22Rv1 (cell line): ENCODE measurements at regions not wholly inside any gene's neighbourhood (a gene's known extent, or its start where the extent isn't known, plus 50 kb on each side); places are given as distances from the start of the nearest gene placed in this dataset.

ENCODE experiments used
- H3K27ac ChIP-seq: fragments of 450-650 bp; 2 replicates; pipeline ENCODE4 v1.5.1; 2017
- CTCF ChIP-seq: fragments of 450-650 bp; IDR thresholded peaks from 2 replicates; pipeline ENCODE4 v1.5.1; 2017; ENCODE audit warnings: mild to moderate bottlenecking
- ZFX ChIP-seq: fragments of 450-650 bp; IDR thresholded peaks from 2 replicates; pipeline ENCODE4 v1.6.1; 2017; ENCODE audit warnings: antibody characterized with exemption, borderline replicate concordance

DNA sequence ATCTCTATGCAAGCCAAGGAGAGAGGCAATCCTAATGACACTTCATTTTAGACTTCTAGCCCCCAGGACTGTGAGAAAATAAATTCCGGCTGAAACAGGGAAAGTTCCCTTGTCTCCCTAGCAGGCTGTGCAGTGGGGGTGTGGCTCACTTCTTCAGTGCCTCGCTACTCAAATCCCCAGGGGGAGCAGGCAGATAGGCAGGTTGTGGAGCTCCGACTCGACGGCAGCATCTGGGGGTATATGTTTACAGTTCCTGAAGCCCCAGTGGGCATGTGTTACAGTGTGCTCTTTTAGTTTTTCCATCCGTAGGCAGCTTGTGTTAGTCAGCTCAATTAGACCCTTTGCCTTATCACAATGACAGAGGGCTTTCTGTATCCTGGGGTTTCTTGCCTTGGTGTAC, 836.5 kb downstream of the PDCD6IP start:
- no peak overlapping the region for H3K27ac ChIP-seq
- TF ChIP-seq CTCF: no peak
- no peak for TF ChIP-seq ZFX

DNA sequence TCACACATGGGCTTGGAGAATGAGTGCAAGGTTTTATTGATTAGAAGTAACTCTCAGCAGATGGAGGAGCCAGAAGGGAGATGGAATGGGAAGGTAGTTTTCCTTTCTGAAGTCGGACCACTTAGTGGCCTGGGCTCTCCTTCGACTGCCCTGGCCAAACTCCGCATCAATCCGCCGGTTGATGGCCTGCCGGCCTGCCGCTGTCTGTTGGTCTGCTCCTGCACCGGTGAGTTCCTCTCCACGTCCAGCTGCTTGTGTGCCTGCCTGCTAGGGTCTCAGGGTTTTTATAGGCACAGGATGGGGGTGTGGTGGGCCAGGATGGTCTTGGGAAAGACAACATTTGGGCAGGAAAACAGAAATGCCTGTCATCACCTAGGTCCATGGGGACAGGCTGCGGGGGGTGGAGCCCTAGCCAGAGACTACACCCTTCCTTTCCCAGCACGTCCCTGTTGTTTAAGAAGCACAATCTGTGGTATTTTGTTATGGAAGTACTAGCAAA, 837.0 kb downstream of the PDCD6IP start:
- no peak for TF ChIP-seq CTCF
- no peak for TF ChIP-seq ZFX
- no peak overlapping the region for H3K27ac ChIP-seq

DNA sequence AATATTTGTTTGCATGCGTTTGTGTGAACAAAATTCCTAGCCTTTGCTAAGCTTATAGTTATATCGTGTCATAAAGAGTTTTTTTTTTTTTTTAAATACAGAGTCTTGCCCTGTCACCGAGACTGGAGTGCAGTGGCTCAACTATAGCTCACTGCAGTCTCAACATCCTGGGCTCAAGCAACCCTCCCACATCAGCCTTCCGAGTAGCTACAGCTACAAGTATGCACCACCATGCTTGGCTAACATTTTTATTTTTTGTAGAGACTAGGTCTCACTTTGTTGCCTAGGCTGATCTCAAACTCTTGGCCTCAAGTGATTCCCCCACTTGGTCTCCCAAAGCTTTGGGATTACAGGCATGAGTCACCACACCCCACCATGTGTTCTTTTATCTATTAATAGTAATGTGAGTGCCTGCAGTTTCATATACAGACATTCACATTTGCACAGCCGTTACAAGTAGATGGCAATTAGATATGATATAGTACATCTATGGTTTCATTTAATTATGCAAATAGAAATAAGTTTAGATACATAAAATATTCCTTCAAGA, 848.6 kb downstream of the PDCD6IP start:
- TF ChIP-seq CTCF (no peak), ZFX (no peak)
- H3K27ac ChIP-seq: no peak overlapping the region

DNA sequence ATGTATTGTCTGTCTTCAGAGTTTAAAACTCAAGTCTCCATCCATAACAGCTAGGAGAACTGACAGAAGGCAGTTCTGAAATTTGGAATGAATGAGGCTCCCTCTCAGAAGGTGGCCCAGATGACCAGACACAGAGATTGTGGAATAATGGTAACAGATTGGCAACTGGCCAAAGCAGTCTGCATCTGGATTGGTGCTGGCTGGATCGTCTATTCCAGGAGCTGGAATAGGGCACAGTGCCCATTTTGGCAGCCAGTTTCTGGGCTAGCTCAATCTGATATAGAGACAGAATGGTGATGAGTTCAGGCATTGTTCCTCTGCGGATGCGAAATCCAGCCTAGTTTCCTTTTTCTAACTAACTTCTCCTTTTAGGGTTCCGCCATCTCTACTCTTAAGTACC, 851.7 kb downstream of the PDCD6IP start:
- TF ChIP-seq CTCF (no peak), ZFX (no peak)
- H3K27ac ChIP-seq: no peak overlapping the region

DNA sequence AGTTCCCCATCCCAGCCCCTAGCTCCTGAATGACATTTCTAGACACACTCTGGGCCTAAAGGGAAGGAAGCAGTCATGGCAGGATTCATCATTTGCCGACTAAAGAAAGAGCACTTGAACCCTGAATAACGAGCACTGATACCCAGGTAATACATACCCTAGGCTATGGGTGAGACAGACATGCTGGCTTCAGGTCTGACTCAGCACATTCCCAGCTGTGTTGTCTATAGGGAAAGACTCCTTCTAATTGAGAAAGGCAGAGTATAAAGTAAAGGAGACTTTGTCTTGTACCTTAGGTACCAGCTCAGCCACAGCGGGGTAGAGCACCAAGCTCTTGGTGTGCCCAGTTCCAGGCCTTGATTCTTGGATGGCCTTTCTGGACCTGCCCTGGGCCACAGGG, 870.5 kb downstream of the PDCD6IP start:
- TF ChIP-seq CTCF (no peak), ZFX (no peak)
- H3K27ac ChIP-seq: no peak overlapping the region

DNA sequence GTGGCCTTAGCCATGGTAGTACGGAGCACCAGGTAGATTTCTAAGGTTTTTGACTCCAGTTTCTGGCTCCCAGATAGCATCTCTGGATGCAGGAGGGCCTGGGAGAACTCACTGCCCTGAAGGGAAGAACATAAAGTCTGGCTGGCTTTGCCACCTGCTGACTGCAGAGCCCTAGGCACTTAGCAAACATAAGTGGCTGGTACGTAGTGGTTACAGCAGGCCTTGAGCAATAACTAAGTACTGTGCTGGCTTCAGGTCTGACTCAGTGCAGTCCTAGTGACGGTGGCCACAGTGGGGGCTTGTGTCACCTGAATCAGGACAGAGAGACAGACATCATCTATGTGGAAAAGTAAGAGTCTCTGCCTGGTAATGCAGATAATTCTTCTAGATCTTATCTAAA, 871.1 kb downstream of the PDCD6IP start:
- TF ChIP-seq CTCF (no peak), ZFX (no peak)
- H3K27ac ChIP-seq: no peak overlapping the region

DNA sequence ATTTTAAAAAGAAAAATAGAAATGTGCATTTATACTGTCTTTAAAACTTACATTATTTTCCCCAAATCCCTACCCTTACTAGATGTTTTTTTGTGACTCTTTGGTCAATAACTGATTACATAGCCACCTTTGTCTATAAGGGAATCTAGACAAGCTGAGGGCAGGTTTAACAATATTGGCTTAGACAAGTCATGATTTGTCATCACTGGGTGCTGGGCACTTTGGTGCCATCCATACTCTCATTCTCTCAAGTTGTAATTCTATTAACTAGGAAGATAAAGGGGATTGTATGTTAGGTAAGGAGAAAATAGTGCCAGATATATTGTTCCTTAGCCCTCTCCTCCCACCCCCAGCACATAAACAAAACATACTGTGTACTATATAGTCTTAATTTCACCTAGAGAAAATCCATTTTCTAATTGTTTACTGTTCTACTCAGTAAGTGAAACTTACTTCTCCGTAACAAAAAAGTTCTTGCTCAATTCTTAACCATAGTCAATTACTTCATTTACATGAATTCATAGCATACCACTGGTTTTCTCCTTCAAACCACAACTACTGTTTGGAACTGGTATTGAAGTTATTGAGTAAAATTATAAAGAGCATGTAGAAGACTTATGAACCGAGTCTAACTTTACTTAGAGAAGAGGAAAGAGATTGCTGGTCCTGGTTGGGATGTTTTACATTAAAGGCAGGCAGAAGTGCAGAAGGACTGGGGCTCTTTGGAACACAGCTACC, 877.1 kb downstream of the PDCD6IP start:
- no peak for TF ChIP-seq ZFX
- TF ChIP-seq CTCF: no peak
- no peak overlapping the region for H3K27ac ChIP-seq
